Right lobe of liver (tissue), 6 donors: ENCODE measurements at regions not wholly inside any gene's neighbourhood (a gene's known extent, or its start where the extent isn't known, plus 50 kb on each side); places are given as distances from the start of the nearest gene placed in this dataset.
"Not testable (repeated sequence)": the region's sequence is repeated elsewhere in the genome, so short reads cannot be mapped to it uniquely, and the experiment has no call there.

Experiments used
- ATAC-seq, 4 donors: fragments of 200-7000 bp; cut with Tn5 transposase; one replicate each; pipeline ENCODE4 v1.9.1; 2020; ENCODE audit warnings: mild to moderate bottlenecking in 4 of 4, moderate library complexity in 4 of 4
- DNase-seq, 3 donors: peaks; one replicate each; pipeline ENCODE4 v3.0.0-alpha.2; 2020
- H3K27ac ChIP-seq, 3 donors: fragments of 200-600 bp; one replicate each; pipeline ENCODE4 v1.8.0; 2022
- H3K27me3 ChIP-seq, 2 donors: fragments of 200-600 bp; one replicate each; pipeline ENCODE4 v1.8.0; 2022
- H3K36me3 ChIP-seq, 4 donors: fragments of 200-600 bp; sonication (generic) in 1 of 4; one replicate each; pipeline versions ENCODE4 v1.5.1 to v1.8.0; 2017 to 2022; ENCODE audit warnings: control low read depth in 1 of 4
- H3K4me1 ChIP-seq, 4 donors: fragments of 200-600 bp; sonication (generic) in 1 of 4; one replicate each; pipeline versions ENCODE4 v1.5.1 to v1.8.0; 2017 to 2022; ENCODE audit warnings: control low read depth in 1 of 4
- H3K4me3 ChIP-seq, 3 donors: fragments of 200-600 bp; one replicate each; pipeline ENCODE4 v1.8.0; 2022
- H3K9me3 ChIP-seq, 4 donors: fragments of 200-600 bp; sonication (generic) in 1 of 4; one replicate each; pipeline versions ENCODE4 v1.5.1 to v1.8.0; 2017 to 2022; ENCODE audit warnings: control low read depth in 1 of 4
- CTCF ChIP-seq, 4 donors: fragments of 200-600 bp in 3 of 4; fragments of 450-650 bp in 1 of 4; IDR thresholded peaks; one replicate each; pipeline versions ENCODE4 v1.5.1 to v1.8.0; 2016 to 2022; ENCODE audit warnings: antibody characterized with exemption in 4 of 4, mild to moderate bottlenecking in 2 of 4
- POLR2A ChIP-seq: fragments of 450-650 bp; IDR thresholded peaks from one replicate; pipeline ENCODE4 v1.6.1; 2017; ENCODE audit warnings: antibody characterized with exemption, mild to moderate bottlenecking
- WGBS: methylation state at CpG from one replicate; pipeline ENCODE4 v1.1.6; 2018; ENCODE audit warnings: low coverage, low lambda C conversion rate; ENCODE audit not compliant: insufficient coverage; ENCODE audit errors: missing lambda C conversion rate; 5-methylcytosine and 5-hydroxymethylcytosine counted together
- intact Hi-C, 2 donors: fragments of 100-400 bp; cut with DNase I; formaldehyde crosslinking; loops; one replicate each; pipeline versions ENCODE4 v1.11.2 to v1.14.1; 2022
- donor health status: DM: no; HTN: yes; CAD: no.
- donor health status: DM: no; HTN: no; CAD: no.
- donor health status: DM: no; HTN: no; CAD: no.
- donor health status: DM: no; HTN: yes; CAD: no.
- donor health status: DM: no; HTN: yes; CAD: no.

DNA sequence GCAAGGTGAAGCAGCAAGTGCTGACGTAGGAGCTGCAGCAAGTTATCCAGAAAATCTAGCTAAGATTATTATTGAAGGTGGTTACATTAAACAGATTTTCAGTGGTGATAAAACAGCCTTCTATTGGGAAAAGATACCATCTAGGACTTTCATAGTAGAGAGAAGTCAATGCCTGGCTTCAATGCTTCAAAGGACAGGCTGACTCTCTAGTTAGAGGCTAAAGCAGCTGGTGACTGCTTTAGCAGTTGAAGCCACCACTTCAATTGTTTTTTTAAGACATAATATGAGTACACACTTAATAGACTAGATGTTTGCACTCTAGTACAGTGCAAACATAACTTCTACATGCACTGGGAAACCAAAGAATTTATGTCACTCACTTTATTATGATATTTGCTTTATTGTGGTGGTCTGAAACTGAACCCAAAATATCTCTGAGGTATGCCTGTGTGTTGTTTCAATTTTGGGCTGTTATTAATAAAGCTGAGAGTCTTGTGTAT, 1026.9 kb upstream of the FOXG1 start:
- TF ChIP-seq CTCF (IDR thresholded peaks at IDR 0.05) (no peak), POLR2A (no peak)
- intact Hi-C loops = no loop called here
- ATAC-seq (no peak), DNase-seq (no peak)
- no peak overlapping the region for H3K27ac ChIP-seq
- H3K27me3 ChIP-seq = no peaks in the 10 kb centered on the region
- H3K36me3 ChIP-seq = no peaks in the 10 kb centered on the region
- WGBS = 64% methylated on average over 1 of the region's 1 CpG
- no peaks in the 10 kb centered on the region for H3K4me1 ChIP-seq
- no peaks in the 10 kb centered on the region for H3K9me3 ChIP-seq
- no peak overlapping the region for H3K4me3 ChIP-seq

DNA sequence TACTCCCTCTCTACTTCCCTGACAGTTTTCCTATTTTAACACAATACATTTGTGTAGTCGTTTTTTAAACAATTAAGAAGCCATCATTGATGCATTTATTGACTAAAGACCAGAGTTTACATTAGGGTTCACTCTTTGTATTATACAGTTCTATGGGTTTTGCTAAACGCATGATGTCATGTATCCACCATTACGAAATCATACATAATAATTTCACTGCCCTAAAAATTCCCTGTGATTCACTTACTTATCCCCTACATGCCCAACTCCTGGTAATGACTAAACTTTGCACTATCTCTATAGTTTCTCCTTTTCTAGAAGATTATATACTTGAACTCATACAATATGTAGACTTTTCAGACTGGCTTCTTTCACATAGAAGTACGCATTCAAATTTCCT, 1016.5 kb upstream of the FOXG1 start:
- 40% methylated on average over 4 of the region's 4 CpGs for WGBS
- H3K27ac ChIP-seq = no peak overlapping the region
- no peaks in the 10 kb centered on the region for H3K4me1 ChIP-seq
- ATAC-seq (no peak), DNase-seq (no peak)
- H3K36me3 ChIP-seq = no peaks in the 10 kb centered on the region
- no peaks in the 10 kb centered on the region for H3K27me3 ChIP-seq
- no peak overlapping the region for H3K4me3 ChIP-seq
- intact Hi-C loops = no loop called here
- no peaks in the 10 kb centered on the region for H3K9me3 ChIP-seq
- TF ChIP-seq CTCF (IDR thresholded peaks at IDR 0.05) = no peak

DNA sequence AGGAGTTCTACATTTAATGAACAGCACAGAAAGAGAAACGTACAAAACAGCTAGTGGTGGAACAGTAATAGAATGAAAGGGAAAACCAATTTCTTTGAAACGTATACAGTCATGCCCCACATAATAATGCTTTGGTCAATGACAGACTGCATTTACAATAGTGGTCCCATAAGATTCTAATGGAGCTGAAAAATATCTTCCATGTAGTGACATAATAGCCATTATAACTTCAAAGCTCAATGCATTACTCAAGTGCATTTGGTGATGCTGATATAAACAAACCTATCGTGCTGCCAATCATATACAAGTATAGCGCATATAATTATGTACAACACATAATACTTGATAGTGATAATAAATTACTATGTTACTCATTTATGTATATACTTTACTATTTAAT, 1008.9 kb upstream of the FOXG1 start:
- H3K27me3 ChIP-seq, DNase-seq, H3K36me3 ChIP-seq, H3K9me3 ChIP-seq, ATAC-seq, H3K27ac ChIP-seq, H3K4me3 ChIP-seq, intact Hi-C loops, H3K4me1 ChIP-seq: not testable (repeated sequence)
- WGBS = 83% methylated on average over 4 of the region's 4 CpGs

GRCh38 chr14:27760367-27760766, 1006.2 kb upstream of the FOXG1 start:
- H3K4me1 ChIP-seq, H3K9me3 ChIP-seq, H3K27me3 ChIP-seq, DNase-seq, H3K4me3 ChIP-seq, intact Hi-C loops, ATAC-seq, H3K27ac ChIP-seq, H3K36me3 ChIP-seq: not testable (repeated sequence)
- WGBS = 23% methylated on average over 4 of the region's 4 CpGs

DNA sequence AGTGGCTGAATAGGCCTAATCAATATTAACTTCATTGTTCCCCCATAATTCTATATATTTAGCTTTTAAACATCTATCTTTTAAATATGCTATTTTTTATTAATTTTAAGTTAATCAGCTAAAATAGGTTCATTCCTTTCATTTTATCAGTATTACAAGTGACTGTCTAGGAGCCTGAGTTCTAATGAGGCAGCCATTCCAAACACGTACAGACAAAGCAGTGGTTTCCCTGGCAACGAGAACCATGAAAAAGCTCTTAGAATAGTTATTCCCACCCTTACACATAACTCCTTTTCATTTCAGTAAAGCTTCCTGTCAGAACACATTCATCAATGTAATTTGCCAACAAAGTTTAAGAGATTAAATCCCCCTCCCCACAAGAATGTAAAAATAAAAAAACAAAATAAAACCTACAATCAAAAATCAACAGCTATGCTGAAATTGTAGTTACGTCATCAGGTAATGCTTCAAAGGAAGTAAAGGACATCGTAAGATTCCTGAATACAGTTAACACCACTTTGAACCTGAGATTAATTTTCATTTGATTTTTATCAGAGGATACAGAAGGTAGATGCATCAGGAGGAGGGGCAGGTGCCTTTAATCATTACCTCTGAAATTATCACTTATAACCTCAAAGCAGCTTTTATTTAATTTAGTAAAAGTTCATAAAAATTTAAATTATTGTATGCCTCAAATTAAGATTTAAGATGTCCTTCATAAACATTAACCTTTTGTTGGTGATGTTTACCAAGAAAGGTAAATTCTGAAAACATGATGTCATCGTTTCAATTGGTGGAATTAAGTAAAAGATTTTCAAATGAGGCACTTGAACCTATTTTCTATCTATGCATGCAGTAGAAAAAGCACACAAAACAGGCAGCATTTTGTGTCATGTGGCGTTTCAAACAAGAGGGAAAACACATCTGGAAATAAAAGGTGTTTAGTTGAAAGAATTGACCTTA, 967.2 kb upstream of the FOXG1 start:
- H3K4me3 ChIP-seq, DNase-seq, H3K9me3 ChIP-seq, H3K27ac ChIP-seq, intact Hi-C loops, H3K36me3 ChIP-seq, ATAC-seq, H3K4me1 ChIP-seq, H3K27me3 ChIP-seq: not testable (repeated sequence)
- 61% methylated on average over 6 of the region's 6 CpGs for WGBS

GRCh38 chr14:27817746-27818430, 948.7 kb upstream of the FOXG1 start:
- DNase-seq, H3K4me1 ChIP-seq, H3K27me3 ChIP-seq, ATAC-seq, H3K36me3 ChIP-seq, H3K4me3 ChIP-seq, intact Hi-C loops, H3K9me3 ChIP-seq, H3K27ac ChIP-seq: not testable (repeated sequence)
- 32% methylated on average over 4 of the region's 4 CpGs for WGBS

DNA sequence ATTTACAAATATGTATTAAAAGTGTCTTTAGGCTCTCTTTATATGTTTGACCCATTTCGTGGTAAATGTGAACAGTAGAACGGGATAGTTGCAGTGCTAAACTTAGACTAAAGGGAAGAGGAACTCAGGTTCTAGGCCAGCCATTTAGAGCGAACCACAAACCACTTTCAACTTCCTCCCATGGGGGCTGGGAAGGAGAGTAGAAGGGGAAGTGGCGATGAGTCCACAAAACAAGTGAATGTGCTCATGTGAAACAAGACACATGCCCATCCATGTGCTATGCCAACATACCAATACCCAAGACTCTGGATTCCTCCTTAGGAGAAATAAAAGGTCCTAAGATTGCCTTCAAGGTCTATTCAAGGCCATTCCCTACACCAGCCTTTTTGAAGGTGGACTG, 940.4 kb upstream of the FOXG1 start:
- H3K9me3 ChIP-seq, H3K4me1 ChIP-seq, DNase-seq, H3K27ac ChIP-seq, H3K27me3 ChIP-seq, ATAC-seq, H3K36me3 ChIP-seq, intact Hi-C loops, H3K4me3 ChIP-seq: not testable (repeated sequence)
- WGBS = 36% methylated on average over 4 of the region's 4 CpGs

GRCh38 chr14:27831978-27832377, 934.6 kb upstream of the FOXG1 start:
- 55% methylated on average over 3 of the region's 3 CpGs for WGBS
- DNase-seq, H3K36me3 ChIP-seq, intact Hi-C loops, H3K27me3 ChIP-seq, H3K4me3 ChIP-seq, H3K9me3 ChIP-seq, H3K27ac ChIP-seq, ATAC-seq, H3K4me1 ChIP-seq: not testable (repeated sequence)

DNA sequence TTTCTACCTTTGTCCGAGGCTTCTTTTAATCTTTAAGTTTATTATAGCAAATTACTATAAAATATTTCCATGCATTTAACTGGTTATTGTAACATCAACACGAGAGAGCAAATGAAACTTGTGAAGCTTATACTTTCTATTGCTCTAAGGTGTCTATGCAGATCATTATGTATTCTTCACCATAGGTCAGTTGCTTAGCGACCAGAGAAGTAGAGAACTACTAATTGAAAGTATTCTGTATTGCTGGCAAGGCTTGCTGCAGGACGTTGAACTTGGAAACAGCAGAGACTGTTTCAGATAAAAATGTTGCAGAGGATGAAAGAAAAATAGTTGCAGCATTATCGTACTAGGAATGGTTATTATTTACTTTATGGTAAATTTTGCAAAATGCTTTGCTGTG, 933.6 kb upstream of the FOXG1 start:
- H3K4me3 ChIP-seq, H3K4me1 ChIP-seq, DNase-seq, H3K9me3 ChIP-seq, H3K36me3 ChIP-seq, H3K27me3 ChIP-seq, intact Hi-C loops, H3K27ac ChIP-seq, ATAC-seq: not testable (repeated sequence)
- WGBS = 18% methylated on average over 5 of the region's 5 CpGs
